Right lung (tissue), 2 donors: ENCODE measurements at regions not wholly inside any gene's neighbourhood (a gene's known extent, or its start where the extent isn't known, plus 50 kb on each side); places are given as distances from the start of the nearest gene placed in this dataset.
"Not testable (repeated sequence)": the region's sequence is repeated elsewhere in the genome, so short reads cannot be mapped to it uniquely, and the experiment has no call there.

Experiments used
- DNase-seq, 2 donors: peaks; one replicate each; pipeline ENCODE4 v3.0.0-alpha.2; 2013

DNA sequence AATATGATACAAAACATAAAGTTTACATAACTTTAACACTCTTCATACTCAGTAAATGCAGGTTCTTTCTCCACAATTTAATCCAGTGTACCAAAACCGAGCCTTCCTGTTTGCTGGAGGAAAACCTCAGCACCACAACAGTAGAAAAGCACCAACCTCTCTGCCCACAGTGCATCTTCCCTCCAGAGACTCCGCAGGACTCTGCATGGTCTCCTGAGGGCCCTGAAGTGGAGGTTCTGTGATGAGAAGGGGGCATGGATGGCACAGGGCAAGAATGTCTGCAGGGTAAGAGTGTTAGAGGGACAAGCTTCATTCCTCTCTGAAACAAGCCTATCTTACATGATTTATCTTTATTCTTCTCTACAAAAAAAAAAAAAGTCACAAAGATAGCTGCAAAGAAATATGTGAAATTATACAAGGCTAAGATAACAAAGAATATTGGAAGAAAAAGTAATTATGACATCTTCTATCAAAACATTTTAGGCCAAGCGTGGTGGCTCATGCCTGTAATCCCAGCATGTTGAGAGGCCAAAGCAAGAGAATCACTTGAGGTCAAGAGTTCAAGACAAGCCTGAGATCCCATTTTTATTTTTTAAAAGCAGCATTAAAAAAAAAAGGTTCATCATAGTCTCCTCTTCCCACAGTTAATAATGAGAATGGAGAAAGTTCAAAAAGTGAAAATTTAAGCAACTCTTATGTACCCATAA, 102.0 kb downstream of the VPREB1 start:
- DNase-seq: no peak

DNA sequence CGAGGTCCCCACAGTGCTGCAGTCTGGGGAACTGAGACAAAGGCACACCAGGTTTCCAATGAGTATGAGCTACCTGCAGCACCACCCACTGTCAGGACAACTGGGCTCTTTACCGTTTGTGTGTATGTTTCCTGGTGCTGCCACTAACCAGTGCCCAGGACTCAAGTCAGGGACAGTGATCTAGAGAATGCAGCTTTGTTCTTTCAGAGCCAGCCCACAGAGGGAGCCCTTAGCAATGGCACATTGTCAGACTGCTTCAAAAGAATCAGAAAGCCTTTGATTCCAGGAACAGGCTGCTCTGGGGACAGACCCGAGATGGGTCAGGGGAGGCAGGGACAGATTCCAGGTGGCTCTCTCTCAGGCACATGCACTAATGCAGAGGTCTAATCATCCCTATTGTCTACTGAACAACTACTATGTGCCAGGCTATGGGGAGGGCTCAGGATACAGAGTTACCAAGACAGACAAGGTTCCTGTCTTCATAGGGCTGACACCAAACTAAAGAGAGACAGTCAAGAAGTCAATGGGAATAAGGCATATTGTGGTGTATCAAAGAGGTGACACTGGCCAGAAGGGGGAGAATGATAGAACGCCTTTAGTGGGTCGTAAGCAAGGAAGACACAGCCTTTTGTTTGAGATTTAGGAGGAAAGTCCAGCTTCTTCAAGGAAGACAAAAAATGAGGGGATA, 103.7 kb downstream of the VPREB1 start:
- no peak for DNase-seq

DNA sequence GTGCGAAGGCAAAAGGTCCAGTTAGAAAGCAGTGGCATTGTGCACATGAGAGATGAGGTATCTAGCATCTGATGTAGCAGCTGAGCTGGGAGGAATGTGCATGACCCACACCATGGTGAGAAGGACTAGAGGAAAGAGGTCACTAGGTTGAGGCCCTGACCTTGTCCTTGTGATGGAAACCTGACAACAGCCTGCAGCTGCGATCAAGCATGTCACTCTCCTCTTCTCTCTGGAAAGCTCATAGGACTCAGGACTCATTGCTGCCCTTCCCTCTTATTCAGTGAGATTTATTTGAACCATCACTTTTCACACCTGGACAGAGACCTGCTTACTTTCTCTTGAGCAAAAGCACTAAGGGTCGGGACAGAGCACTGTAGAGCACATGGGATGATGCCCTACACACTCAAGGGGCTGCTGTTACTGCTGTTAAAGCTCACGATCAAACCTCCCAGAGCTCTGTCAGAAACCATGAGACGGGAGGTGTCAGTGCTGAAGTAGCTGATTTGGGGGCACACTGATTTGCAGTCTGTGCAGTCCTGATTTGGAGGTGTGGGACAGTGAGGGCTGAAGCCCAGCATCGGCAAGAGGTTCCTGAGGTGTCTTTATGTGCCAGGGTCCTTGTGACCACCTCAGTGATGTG, 104.3 kb downstream of the VPREB1 start:
- no peak for DNase-seq

DNA sequence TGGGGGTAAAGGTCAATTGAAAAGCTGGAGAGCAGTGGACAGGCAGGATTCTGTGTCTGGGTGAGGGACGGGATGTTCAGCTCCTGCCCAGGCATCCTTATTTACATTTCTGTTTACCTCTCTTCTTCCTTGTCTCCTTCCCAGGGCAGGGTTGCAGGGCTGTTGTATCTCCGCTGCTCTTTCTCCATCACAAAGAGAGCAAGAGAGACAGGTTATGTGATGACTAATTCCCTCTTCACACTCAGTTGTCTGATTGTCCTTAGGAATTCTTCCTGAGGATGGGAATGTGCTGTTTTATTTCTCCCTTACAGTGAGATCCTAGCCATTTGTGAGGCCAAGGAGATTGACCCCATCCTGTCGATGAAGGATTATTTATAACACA, 104.9 kb downstream of the VPREB1 start:
- no peak for DNase-seq

DNA sequence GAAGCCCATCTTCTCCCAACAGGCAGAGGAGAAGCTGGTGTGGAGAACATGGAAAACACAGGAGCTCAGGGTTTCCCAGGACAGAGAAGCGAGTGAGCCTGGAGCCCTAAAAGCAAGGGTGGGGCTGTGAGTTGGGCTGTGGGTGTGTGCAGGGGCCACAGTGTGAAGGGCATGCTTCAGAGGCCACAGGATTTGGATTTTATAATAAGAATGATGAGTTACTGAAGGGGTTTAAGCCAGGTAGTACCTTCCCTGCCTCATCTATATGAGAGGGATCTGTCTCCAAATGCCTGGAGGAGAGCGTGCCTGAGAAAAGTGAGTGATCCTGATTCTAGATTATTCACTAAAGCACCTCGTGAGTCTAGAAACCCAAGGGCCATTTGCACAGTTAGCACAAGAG, 106.8 kb downstream of the VPREB1 start:
- no peak for DNase-seq

DNA sequence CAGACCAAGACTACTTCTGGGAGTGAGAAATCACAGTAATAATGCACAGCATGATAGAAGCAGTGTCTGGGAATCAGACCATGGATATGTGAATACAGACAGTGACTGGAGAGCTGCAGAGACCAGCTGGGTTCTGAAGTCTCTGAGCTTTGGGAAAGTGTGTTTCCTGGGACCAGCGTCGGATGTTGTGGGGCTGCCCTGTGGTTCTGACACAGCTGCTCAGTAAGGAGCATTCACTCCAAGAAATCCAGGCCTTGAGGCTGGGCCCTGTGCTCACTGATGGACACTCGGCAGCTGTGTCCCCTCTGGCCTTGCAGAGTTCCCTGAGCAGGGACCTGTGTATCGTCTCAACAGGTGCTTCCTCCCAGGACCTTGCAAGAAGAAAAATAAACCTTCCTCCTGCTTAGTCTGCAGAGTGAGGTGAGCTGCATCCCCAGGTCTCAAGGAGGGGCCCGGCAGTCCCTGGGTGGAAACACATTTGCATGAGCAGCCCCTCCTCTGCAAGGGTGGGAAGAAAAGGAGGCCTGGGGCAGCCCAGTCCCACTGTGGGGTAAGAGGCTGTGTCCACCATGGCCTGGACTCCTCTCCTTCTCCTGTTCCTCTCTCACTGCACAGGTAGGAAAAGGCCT, 107.9 kb downstream of the VPREB1 start:
- no peak for DNase-seq

DNA sequence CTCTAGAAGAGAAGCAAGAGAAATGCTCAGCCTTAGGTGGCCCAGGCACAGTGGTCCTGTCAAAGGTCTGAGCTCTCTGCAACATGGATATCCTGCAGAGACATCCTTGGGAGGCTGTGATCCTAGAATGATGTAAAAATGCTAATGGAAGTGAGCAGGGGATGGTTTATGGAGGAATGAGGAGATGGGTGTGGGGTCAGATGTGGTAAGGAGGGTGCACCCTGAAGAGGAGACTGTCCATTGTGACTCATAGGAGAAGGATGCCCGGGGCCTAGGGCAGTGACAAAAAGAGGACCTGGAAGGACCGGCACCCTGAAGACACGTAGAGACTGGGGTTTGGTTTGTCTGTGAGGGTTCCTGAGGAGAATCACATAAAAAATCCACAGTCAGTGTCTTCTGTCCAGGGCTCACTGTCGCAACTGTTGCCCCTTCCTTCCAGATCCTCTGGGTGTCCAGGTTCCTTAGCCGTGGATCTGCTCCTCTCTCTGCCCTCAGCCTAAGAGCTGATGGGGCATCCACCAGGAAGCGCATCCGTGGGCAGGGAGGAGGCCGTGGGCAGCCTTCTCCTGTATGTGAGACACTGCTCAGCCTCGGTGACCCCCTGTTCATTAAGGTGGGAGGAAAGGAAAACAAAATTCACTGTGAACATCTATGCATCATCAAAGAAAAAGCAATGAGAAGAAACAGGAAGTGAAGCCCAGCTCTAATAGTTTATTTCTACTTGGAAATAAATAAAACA, 110.7 kb downstream of the VPREB1 start:
- DNase-seq: no peak

DNA sequence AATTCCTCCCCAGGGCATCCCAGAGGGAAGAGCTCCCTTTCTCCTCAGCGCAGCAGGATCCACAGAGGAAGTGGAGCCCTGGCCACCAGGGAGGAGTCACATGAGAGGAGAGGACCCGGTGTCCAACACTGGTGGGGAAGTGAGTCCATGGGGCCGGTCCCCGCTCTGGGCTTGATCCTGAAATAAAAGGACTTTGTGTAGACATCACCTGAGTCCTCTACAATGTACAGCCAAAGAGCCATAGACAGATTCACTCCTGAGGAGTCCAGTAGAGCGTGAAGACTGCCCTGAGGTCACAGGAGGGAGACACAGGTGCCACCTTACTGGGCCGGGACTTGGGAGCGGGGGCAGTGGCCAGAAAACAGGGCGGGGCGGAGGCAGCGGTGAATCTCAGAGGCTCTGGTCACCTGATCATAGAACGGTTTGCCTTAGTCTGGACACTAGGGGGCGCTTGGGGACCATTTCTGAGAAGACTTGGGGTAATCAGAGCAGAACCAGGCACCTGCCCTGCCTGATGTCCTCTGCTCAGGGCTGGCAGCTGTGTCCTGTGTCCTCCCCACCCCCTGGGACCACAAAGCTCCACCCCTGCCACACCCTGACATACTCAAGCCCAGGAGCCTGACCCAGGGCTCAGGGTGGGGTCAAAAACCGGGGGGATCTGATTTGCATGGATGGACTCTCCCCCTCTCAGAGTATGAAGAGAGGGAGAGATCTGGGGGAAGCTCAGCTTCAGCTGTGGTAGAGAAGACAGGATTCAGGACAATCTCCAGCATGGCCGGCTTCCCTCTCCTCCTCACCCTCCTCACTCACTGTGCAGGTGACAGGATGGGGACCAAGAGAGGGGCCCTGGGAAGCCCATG, 112.7 kb downstream of the VPREB1 start:
- DNase-seq: peak; percentile 6 to 27

DNA sequence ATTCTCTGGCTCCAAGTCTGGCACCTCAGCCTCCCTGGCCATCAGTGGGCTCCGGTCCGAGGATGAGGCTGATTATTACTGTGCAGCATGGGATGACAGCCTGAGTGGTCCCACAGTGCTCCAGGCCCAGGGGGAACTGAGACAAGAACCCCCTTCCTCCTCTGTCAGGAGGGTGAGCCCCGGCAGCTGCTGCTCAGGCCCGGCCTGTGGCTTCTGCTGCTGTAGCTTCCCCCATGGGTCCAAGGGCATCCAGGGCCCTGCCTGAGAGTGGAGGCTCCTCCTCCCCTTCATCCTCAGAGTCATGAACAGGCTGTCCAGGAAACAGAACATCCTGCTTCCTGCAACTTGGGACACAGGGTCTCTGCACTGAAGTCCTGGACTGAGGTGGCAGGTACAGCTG, 113.6 kb downstream of the VPREB1 start:
- DNase-seq: no peak

DNA sequence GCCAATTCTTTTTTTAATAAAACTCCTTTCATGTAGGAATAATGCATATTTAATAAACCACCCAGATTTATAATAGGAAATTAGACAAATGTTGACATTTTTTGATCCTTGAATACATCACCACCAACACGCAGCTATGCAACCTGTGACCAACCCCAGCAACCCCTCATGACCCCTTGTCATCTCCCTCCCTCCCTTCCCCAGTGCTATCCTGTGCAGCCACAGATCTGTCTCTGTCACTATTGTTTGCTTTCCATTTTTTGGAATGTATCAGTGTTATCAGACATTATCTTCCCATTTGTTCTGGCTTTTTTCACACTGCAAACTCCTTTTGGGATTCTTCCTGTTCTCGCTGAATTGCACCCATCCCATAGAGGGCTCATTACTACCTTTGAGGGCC, 114.1 kb downstream of the VPREB1 start:
- no peak for DNase-seq

DNA sequence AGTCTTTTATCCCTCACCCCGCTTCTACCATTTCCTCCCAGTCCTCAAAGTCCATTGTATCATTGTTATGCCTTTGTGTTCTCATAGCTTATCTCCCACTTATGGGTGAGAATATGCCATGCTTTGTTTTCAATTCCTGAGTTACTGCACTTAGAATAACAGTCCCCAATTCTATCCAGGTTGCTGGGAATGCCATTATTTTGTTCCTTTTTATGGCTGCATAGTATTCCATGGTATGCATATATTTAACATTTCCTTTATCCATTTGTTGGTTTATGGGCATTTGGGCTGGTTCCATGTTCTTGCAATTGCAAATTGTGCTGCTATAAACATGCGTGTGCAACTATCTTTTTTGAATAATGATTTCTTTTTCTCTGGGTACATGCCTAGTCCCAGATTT, 114.9 kb downstream of the VPREB1 start:
- DNase-seq: no peak

DNA sequence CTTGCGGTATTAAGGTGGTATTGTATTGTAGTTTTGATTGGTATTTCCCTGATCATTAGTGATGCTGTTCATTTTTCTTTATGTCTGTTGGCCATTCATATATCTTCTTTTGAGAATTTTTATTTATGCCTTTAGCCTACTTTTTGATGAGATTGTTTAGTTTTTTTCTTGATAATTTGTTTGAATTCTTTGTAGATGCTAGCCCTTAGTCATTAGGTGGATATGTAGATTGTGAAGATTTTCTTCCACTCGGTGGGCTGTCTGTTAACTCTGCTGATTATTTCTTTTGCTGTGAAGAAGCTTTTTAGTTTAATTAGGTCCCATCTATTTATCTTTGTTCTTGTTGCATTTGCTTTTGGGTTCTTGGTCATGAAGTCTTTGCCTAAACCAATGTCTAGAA, 115.4 kb downstream of the VPREB1 start:
- no peak for DNase-seq

DNA sequence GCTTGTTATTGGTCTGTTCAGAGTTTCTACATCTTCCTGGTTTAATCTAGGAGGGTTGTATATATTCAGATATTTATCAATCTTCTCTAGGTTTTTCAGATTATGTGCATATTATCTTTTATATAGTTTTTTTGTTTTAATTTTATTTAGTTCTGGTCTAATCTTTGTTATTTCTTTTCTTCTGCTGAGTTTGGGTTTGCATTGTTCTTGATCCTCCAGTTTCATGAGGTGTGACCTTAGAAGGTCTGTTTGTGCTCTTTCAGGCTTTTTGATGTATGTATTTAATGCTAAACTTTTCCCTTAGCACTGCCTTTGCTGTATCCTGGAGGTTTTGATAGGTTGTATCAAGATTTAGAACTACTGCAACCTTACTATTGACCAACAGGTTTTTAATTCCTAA, 117.7 kb downstream of the VPREB1 start:
- no peak for DNase-seq

DNA sequence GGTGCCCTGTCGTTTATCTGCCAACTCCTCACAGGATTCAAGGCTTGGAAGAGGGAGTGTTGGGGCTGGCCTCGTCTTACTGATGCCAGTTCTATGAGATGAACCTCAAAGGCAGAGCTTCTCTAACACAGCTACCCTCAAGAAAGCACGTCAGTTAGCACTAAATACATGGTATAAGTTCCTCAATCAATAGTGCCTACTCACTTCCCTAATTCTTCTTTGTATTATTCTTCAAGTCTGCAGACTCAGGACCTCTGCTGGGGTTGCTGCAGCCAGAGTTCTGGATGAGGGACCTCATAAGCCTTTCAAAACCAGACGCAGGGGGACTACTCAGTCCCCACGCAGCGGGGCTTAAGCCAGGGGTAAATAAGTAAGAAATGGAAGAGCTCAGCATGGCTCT, 118.3 kb downstream of the VPREB1 start:
- no peak for DNase-seq

DNA sequence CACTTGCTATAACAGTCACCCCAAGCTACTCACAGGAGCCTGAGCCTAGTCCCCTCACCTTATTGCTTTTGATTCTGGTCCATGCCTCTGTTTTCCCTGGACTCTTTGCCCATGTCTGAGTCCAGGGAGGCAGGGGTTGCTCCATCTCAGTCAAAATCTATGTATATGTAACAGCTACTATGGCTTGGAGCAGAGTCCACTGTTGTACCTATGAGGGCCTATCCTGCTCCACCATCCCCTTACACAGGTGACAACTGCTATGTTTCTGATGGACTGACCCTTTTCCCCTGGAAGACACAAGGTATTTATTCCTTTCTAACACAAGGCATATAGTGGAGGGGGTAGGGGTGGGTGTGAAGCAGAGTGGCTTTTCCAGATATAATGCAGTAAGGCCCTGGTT, 119.6 kb downstream of the VPREB1 start:
- no peak for DNase-seq

DNA sequence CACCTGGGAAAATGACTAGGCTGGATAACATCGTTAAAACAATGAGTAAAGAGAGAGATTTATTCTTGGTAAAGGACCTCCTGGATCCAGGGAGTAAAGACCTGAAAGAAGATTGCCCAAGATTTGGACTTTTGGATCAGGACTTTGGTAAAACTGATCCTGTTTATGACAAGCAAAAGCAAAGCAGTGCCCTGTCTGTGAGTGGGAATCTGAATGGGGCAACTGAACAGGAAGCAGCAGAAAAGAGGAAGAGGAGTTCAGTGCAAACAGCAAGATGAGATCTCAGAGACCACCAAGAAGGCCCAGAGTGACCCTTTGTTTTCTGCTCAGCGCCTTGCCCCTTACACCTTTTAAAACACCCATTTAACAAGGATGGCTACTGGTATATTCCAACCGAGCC, 122.0 kb downstream of the VPREB1 start:
- DNase-seq: no peak

DNA sequence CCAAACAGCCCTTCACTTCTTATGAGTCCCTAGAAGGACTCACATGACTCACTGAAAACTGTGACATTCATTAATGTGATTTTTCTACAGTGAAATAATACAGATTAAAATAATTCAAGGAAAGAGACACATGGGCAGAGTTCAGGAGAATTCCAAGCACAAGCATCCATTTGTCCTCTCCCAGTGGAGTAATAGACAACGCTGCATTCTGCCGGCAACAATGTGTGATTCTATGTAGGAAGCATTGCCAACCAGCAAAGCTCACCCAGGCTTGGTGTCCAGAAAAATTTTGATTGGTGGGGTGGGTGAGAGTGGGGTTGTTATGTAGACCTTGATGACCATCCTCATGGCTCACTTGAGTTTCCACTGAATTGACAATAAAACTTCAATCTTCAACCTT, 123.9 kb downstream of the VPREB1 start:
- DNase-seq: no peak

DNA sequence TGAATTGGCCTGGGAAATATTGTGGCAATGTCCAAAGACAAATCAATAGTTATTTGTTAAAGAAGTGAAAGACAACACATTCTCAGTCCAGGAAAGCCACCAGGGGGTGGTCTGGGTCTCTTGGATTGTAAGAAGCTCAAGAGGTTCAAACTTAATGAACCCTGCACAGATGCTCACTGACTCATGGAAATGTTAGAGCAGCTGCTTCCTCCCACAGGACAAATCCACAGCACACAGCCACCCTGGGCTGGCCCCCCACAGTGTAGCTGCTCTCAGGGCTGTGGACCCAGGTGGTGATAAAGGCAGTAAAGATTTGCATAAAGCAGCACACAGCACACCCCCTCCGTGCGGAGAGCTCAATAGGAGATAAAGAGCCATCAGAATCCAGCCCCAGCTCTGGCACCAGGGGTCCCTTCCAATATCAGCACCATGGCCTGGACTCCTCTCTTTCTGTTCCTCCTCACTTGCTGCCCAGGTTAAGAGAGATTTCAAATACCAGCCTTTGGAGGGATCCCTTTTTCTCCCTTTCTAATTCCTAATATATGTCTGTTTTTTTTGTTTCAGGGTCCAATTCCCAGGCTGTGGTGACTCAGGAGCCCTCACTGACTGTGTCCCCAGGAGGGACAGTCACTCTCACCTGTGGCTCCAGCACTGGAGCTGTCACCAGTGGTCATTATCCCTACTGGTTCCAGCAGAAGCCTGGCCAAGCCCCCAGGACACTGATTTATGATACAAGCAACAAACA, 124.8 kb downstream of the VPREB1 start:
- DNase-seq: not testable (repeated sequence)

DNA sequence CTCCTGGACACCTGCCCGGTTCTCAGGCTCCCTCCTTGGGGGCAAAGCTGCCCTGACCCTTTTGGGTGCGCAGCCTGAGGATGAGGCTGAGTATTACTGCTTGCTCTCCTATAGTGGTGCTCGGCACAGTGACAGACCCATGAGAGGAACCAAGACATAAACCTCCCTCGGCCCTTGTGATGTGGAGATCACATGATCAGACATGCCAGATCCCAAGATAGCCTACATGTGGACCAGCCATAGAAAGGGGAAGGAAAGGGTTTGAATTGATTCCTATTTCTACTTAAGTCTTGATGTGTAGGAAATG, 125.3 kb downstream of the VPREB1 start:
- DNase-seq: no peak

DNA sequence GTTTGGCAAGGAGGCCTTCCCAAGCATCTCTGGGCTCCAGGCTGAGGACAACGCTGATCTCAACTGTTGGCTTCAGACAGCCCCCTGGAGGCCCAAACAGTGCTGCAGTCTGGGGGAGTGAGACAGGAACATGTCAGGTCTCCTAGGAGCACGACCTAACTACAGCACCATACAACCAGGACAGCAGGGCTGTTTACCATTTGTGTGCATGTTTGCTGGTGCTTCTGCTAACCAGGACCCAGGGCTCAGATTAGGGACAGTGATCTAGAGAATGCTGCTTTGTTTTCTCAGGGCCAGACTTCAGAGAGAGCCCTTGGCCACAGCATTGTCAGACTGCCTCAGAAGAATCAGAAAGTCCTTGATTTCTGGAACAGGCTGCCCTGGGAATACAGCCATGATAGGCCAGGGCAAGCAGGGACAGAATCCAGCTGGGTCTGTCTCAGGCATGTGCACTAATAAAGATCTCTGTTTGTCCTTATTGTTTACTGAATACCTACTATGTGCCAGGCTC, 126.5 kb downstream of the VPREB1 start:
- no peak for DNase-seq
